BJ (cell line): ENCODE measurements at regions not wholly inside any gene's neighbourhood (a gene's known extent, or its start where the extent isn't known, plus 50 kb on each side); places are given as distances from the start of the nearest gene placed in this dataset.

ENCODE experiments used
- CTCF ChIA-PET: fragments of 350-600 bp; formaldehyde crosslinking; extraction: SDS; loops from one replicate; lab custom pipeline; 2021; ENCODE audit warnings: antibody characterized with exemption, inconsistent platforms; lab: Yijun Ruan, JAX
- POLR2A ChIA-PET: fragments of 300-600 bp; sonication (Branson Sonifier 250); formaldehyde crosslinking; extraction: SDS; loops from one replicate; lab custom pipeline; 2021; ENCODE audit warnings: antibody characterized with exemption; lab: Charles Lee
- DNase-seq: peaks from one replicate; pipeline ENCODE4 v3.0.0-alpha.2; 2011; ENCODE audit warnings: low read depth
- H3K27me3 ChIP-seq: 2 replicates; pipeline ENCODE4 v1.6.0; 2011; ENCODE audit warnings: low read length; ENCODE audit not compliant: control insufficient read depth, insufficient read depth
- H3K36me3 ChIP-seq: 2 replicates; pipeline ENCODE4 v1.5.1; 2011; ENCODE audit warnings: low read length; ENCODE audit not compliant: control insufficient read depth, insufficient read depth
- H3K4me3 ChIP-seq: 2 replicates; pipeline ENCODE4 v1.5.1; 2011; ENCODE audit warnings: low read depth, mild to moderate bottlenecking, control low read depth, low read length
- CTCF ChIP-seq: IDR thresholded peaks from 2 replicates; pipeline ENCODE4 v1.5.1; 2011; ENCODE audit warnings: low read depth, mild to moderate bottlenecking, control low read depth, inconsistent platforms, low read length, moderate library complexity; ENCODE audit not compliant: insufficient read depth

DNA sequence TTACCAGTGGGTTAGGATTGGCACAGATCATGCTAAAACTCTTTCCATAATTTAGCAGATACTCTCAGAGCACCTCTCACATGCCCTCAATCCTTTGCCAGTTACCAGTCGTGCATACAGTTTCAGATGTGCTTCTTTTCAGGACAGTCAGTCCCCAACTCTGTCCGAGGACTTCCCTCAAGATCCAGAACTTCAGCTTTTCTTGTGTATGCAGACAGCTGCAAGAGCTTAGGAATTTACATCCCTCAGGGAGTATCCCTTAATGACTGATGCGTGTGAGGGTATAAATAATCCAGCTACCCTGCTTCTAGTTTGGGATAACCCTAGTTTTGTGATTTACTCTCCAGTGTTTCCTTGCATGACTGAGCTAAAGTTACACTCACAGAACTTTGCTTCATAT lies 393.0 kb upstream of the PLXNA2 start:
- no peaks in the 10 kb centered on the region for H3K36me3 ChIP-seq
- ChIA-PET POLR2A (no interaction called here), CTCF (interaction anchor here (0.8 to 2.7 kb wide), 3 partner anchors 12 to 239 kb away, joined by 3 to 11 read pairs (median 3); no protein-coding TSS in a partner anchor)
- no peak overlapping the region for H3K4me3 ChIP-seq
- DNase-seq = no peak
- no peak for TF ChIP-seq CTCF
- H3K27me3 ChIP-seq = no peaks in the 10 kb centered on the region

GRCh38 chr1:208639382-208639781 lies 395.2 kb upstream of the PLXNA2 start:
- POLR2A ChIA-PET = no interaction called here
- Histone ChIP-seq H3K4me3 (no peak overlapping the region), H3K27me3 (no peaks in the 10 kb centered on the region), H3K36me3 (no peaks in the 10 kb centered on the region)
- no peak for TF ChIP-seq CTCF
- DNase-seq = no peak
- CTCF ChIA-PET = interaction anchor here (1.3 to 2.7 kb wide), 3 partner anchors 11 to 13 kb away, joined by 3 to 11 read pairs (median 3); no protein-coding TSS in a partner anchor

DNA sequence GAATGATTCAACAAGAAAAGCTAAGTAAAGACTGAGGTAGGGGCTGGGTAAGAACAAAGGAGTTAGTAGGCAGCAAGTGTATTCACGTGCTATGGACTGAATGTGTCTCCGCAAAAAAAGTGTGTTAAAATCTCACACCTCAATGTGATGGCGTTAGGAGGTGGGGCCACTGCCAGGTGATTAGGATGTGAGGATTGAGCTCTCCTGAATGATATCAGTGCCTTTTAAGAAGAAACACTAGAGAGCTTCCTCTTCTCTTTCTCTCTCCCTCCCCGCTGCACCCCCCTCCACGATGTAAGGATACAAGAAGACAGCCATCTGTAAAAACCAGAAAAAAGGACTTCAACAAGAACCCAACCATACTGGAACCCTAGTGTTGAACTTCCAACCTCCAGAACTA lies 396.1 kb upstream of the PLXNA2 start:
- Histone ChIP-seq H3K27me3 (no peaks in the 10 kb centered on the region), H3K4me3 (no peak overlapping the region), H3K36me3 (no peaks in the 10 kb centered on the region)
- no peak for DNase-seq
- ChIA-PET CTCF (interaction anchor here (1.3 to 1.6 kb wide), 2 partner anchors 10 to 12 kb away, joined by 3 read pairs; no protein-coding TSS in a partner anchor), POLR2A (interaction anchor here (0.5 kb wide), 1 partner anchor 457 kb away, joined by 4 read pairs; no protein-coding TSS in a partner anchor)
- TF ChIP-seq CTCF = no peak

GRCh38 chr1:208641579-208642280 lies 397.5 kb upstream of the PLXNA2 start:
- Histone ChIP-seq H3K4me3 (no peak overlapping the region), H3K36me3 (no peaks in the 10 kb centered on the region), H3K27me3 (no peaks in the 10 kb centered on the region)
- CTCF ChIA-PET = no interaction called here
- DNase-seq = no peak
- no peak for TF ChIP-seq CTCF
- POLR2A ChIA-PET = no interaction called here

DNA sequence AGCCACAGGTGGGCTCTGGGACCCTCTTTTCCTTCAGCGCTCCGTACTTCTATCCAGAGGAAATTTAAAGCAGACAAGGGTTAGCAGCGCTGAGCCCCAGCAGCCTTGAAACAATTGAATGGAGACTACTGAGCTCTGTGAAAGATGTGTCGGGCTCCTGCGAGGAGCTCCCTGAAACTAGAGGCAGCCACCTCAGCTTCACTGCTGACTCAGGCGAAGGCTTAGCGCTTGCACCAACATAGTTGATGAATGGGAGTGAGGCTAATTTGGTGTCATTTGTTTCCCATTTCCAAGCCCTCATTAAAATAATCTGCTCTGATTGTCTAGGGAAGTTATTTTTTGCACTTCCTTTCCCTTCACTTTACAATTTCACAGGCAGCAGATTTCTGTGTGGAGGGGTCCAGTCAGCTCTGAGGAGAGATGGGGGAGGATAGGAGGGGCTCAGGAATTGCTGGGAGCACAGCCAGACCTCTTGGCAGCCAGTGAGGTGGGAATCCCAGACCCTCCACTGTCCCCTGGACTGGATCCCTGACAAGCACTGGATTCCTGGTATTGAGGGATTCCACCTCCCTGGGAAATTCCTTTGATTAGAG lies 398.9 kb upstream of the PLXNA2 start:
- Histone ChIP-seq H3K36me3 (no peaks in the 10 kb centered on the region), H3K4me3 (no peak overlapping the region), H3K27me3 (no peaks in the 10 kb centered on the region)
- no peak for TF ChIP-seq CTCF
- CTCF ChIA-PET = interaction anchor here (1.2 kb wide), 1 partner anchor 9 kb away, joined by 6 read pairs; no protein-coding TSS in a partner anchor
- DNase-seq = no peak
- POLR2A ChIA-PET = no interaction called here
